Kidney (tissue), 13 donors: ENCODE measurements at regions not wholly inside any gene's neighbourhood (a gene's known extent, or its start where the extent isn't known, plus 50 kb on each side); places are given as distances from the start of the nearest gene placed in this dataset.

Source experiments
- DNase-seq, 5 donors: peaks; one replicate each; pipeline ENCODE4 v3.0.0-alpha.2; 2013 to 2020
- FAIRE-seq: peaks from 2 replicates; lab custom pipeline; 2012; peaks lifted over from hg19 to GRCh38; lab: Jason Lieb, UNC
- H3K27ac ChIP-seq, 2 donors: one replicate each; pipeline ENCODE4 v1.7.0; 2013; ENCODE audit warnings: low read depth in 2 of 2, low read length in 2 of 2, inconsistent platforms in 1 of 2
- H3K27me3 ChIP-seq: one replicate; pipeline ENCODE4 v1.7.1; 2013; ENCODE audit warnings: low read length, inconsistent platforms; ENCODE audit not compliant: control insufficient read depth, insufficient read depth
- H3K36me3 ChIP-seq, 3 donors: one replicate each; pipeline versions ENCODE4 v1.7.0 to v1.7.1; 2013; ENCODE audit warnings: low read length in 3 of 3, control low read depth in 1 of 3, inconsistent platforms in 1 of 3; ENCODE audit not compliant: insufficient read depth in 3 of 3, control insufficient read depth in 2 of 3
- H3K4me1 ChIP-seq, 3 donors: one replicate each; pipeline versions ENCODE4 v1.7.0 to v1.7.1; 2013; ENCODE audit warnings: low read length in 3 of 3, inconsistent platforms in 1 of 3, low read depth in 1 of 3; ENCODE audit not compliant: control insufficient read depth in 2 of 3, insufficient read depth in 2 of 3
- H3K4me3 ChIP-seq, 3 donors: one replicate each; pipeline versions ENCODE4 v1.7.0 to v1.8.1; 2013; ENCODE audit warnings: low read length in 3 of 3, control low read depth in 1 of 3, inconsistent platforms in 1 of 3
- H3K9ac ChIP-seq, 3 donors: one replicate each; pipeline versions ENCODE4 v1.7.0 to v1.7.1; 2013; ENCODE audit warnings: low read length in 3 of 3, control low read depth in 1 of 3, inconsistent platforms in 1 of 3
- H3K9me3 ChIP-seq, 3 donors: one replicate each; pipeline versions ENCODE4 v1.7.0 to v1.7.1; 2013; ENCODE audit warnings: low read length in 3 of 3, control low read depth in 1 of 3, inconsistent platforms in 1 of 3; ENCODE audit not compliant: control insufficient read depth in 2 of 3, insufficient read depth in 1 of 3
- intact Hi-C: fragments of 100-400 bp; cut with DNase I; formaldehyde crosslinking; loops from one replicate; pipeline ENCODE4 v1.11.1; 2022
- TF ChIP-seq, protein P1 (sequence below): IDR thresholded peaks from 3 replicates; pipeline ENCODE4 v1.5.1; 2012; ENCODE audit warnings: mild to moderate bottlenecking, moderate library complexity, borderline replicate concordance; ENCODE audit not compliant: insufficient read depth; ENCODE audit errors: extremely low read depth
- donor health status: control.
- donor health status: control.
- donor health status: control.
- donor health status: control.
- donor health status: control.
- donor health status: DM: yes; HTN: yes; CAD: no.
- donor health status: Normal renal cell carcinoma (clear cell type).

GRCh38 chr3:164186095-164186494 lies 892.2 kb downstream of the SI start:
- Histone ChIP-seq H3K27ac (no peak overlapping the region), H3K36me3 (no peaks in the 10 kb centered on the region), H3K4me3 (no peak overlapping the region), H3K9ac (no peak overlapping the region), H3K27me3 (no peaks in the 10 kb centered on the region), H3K9me3 (no peaks in the 10 kb centered on the region), H3K4me1 (no peaks in the 10 kb centered on the region)
- no peak for DNase-seq
- FAIRE-seq = no peak
- intact Hi-C loops = no loop called here
- TF ChIP-seq, protein P1, sequence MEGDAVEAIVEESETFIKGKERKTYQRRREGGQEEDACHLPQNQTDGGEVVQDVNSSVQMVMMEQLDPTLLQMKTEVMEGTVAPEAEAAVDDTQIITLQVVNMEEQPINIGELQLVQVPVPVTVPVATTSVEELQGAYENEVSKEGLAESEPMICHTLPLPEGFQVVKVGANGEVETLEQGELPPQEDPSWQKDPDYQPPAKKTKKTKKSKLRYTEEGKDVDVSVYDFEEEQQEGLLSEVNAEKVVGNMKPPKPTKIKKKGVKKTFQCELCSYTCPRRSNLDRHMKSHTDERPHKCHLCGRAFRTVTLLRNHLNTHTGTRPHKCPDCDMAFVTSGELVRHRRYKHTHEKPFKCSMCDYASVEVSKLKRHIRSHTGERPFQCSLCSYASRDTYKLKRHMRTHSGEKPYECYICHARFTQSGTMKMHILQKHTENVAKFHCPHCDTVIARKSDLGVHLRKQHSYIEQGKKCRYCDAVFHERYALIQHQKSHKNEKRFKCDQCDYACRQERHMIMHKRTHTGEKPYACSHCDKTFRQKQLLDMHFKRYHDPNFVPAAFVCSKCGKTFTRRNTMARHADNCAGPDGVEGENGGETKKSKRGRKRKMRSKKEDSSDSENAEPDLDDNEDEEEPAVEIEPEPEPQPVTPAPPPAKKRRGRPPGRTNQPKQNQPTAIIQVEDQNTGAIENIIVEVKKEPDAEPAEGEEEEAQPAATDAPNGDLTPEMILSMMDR = no peak

- intact Hi-C loops = no loop called here
Measured at GRCh38 chr3:164179110-164179774, 899.1 kb downstream of the SI start.

GRCh38 chr3:164174059-164174458 lies 904.2 kb downstream of the SI start:
- H3K4me1 ChIP-seq = no peaks in the 10 kb centered on the region
- TF ChIP-seq, protein P1 = no peak
- no peak overlapping the region for H3K27ac ChIP-seq
- no peak overlapping the region for H3K9ac ChIP-seq
- intact Hi-C loops = no loop called here
- no peaks in the 10 kb centered on the region for H3K9me3 ChIP-seq
- no peak overlapping the region for H3K4me3 ChIP-seq
- no peaks in the 10 kb centered on the region for H3K36me3 ChIP-seq
- DNase-seq (no peak), FAIRE-seq (no peak)
- no peaks in the 10 kb centered on the region for H3K27me3 ChIP-seq

More at GRCh38 chr3:164179110-164179774, 899.1 kb downstream of the SI start:
- H3K9ac ChIP-seq = no peak overlapping the region
- H3K9me3 ChIP-seq = no peaks in the 10 kb centered on the region
- H3K4me1 ChIP-seq = no peaks in the 10 kb centered on the region
- H3K27ac ChIP-seq = no peak overlapping the region
- no peak overlapping the region for H3K4me3 ChIP-seq
- FAIRE-seq = no peak
- no peaks in the 10 kb centered on the region for H3K36me3 ChIP-seq
- no peaks in the 10 kb centered on the region for H3K27me3 ChIP-seq
- TF ChIP-seq, protein P1 = no peak
- peak in 1 of 5 donors; percentile 73 for DNase-seq

DNA sequence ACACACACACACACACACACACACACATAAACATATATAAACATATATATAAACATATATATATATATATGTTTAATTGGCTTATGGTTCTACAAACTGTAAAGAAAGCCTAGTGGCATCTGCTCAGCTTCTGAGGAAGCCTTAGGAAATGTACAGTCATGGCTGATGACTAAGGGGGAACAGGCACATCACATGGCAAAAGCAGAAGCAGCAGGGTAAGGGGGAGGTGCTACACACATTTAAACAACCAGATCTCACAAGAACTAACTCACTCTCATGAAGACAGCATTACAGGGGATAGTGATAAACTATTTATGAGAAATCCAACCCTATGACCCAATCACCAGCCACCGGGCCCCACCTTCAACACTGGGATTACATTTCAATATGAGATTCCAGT lies 922.9 kb downstream of the SI start:
- no peak for FAIRE-seq
- no peak overlapping the region for H3K27ac ChIP-seq
- no peaks in the 10 kb centered on the region for H3K36me3 ChIP-seq
- no peaks in the 10 kb centered on the region for H3K4me1 ChIP-seq
- no peak overlapping the region for H3K4me3 ChIP-seq
- TF ChIP-seq, protein P1 = no peak
- no peak for DNase-seq
- H3K27me3 ChIP-seq = no peaks in the 10 kb centered on the region
- H3K9ac ChIP-seq = no peak overlapping the region
- no peaks in the 10 kb centered on the region for H3K9me3 ChIP-seq
- intact Hi-C loops = no loop called here
